GM19468 (cell line): ENCODE measurements at regions not wholly inside any gene's neighbourhood (a gene's known extent, or its start where the extent isn't known, plus 50 kb on each side); places are given as distances from the start of the nearest gene placed in this dataset.

Experiments used
- ATAC-seq: cut with Tn5 transposase; IDR thresholded peaks from one replicate; pipeline ENCODE4 v1.9.1; 2021; ENCODE audit warnings: mild to moderate bottlenecking, moderate library complexity, moderate number of reproducible peaks; ENCODE audit not compliant: unreplicated experiment; ENCODE audit errors: extremely low read depth

- ATAC-seq, result no peak
Measured at GRCh38 chr14:101230851-101231550, 327.5 kb upstream of the RTL1 start.

GRCh38 chr14:101231828-101232227 is 328.3 kb upstream of the RTL1 start:
- ATAC-seq, result no peak

- no peak for ATAC-seq
Measured at GRCh38 chr14:101232340-101233020, 328.8 kb upstream of the DIO3 start.

- ATAC-seq, result no peak
Measured at GRCh38 chr14:101233021-101233366, 328.3 kb upstream of the DIO3 start.

- ATAC-seq, result no peak
Measured at GRCh38 chr14:101233391-101233790, 327.9 kb upstream of the DIO3 start.

- no peak for ATAC-seq
Measured at GRCh38 chr14:101233808-101234207, 327.5 kb upstream of the DIO3 start.

GRCh38 chr14:101234244-101234937 is 326.9 kb upstream of the DIO3 start:
- ATAC-seq, result no peak

GRCh38 chr14:101234999-101235334 is 326.3 kb upstream of the DIO3 start:
- ATAC-seq, result no peak

- no peak for ATAC-seq
Measured at GRCh38 chr14:101235335-101236103, 325.8 kb upstream of the DIO3 start.

- ATAC-seq, result no peak
Measured at GRCh38 chr14:101236496-101237251, 324.6 kb upstream of the DIO3 start.

GRCh38 chr14:101237252-101237616 is 324.1 kb upstream of the DIO3 start:
- no peak for ATAC-seq

GRCh38 chr14:101239065-101239464 is 322.2 kb upstream of the DIO3 start:
- no peak for ATAC-seq

- no peak for ATAC-seq
Measured at GRCh38 chr14:101241147-101241546, 320.1 kb upstream of the DIO3 start.

- ATAC-seq, result no peak
Measured at GRCh38 chr14:101241807-101242278, 319.5 kb upstream of the DIO3 start.

- no peak for ATAC-seq
Measured at GRCh38 chr14:101242442-101243385, 318.6 kb upstream of the DIO3 start.

GRCh38 chr14:101243587-101244338 is 317.5 kb upstream of the DIO3 start:
- no peak for ATAC-seq

- no peak for ATAC-seq
Measured at GRCh38 chr14:101246894-101247841, 314.1 kb upstream of the DIO3 start.
